ENCODE measurements at regions not wholly inside any gene's neighbourhood (a gene's known extent, or its start where the extent isn't known, plus 50 kb on each side); places are given as distances from the start of the nearest gene placed in this dataset.

DNA sequence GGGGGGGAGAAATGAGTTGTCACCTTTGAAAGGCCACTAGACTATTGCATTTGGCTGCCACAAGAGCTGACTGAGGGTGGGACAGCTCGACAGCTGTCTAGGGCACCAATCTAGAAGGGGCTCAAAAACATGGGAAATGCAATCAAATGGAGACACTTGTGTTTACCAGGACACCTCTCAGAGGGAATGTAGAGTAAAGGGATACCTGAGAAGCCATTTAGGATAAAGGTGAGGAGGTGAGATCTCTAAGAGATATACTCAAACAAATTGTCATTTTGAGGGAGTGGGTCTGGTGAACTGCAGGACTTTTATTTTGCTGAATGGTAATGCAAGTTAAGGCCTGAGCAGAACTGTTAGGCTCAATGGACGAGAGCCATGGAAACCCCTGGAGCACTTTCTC is 159.8 kb downstream of the DDX1 start:
- Histone ChIP-seq H3K27ac (ENCODE audit: low read depth, low read length) (no peak overlapping the region), H3K9ac (ENCODE audit: low read depth in 1 of 3, low read length in 3 of 3) (no peak overlapping the region), H3K4me3 (ENCODE audit: low read length in 3 of 3) (no peak overlapping the region), H3K27me3 (ENCODE audit: control insufficient read depth in 3 of 3, insufficient read depth in 3 of 3, low read length in 3 of 3) (no peaks in the 10 kb centered on the region), H3K9me3 (ENCODE audit: control insufficient read depth in 3 of 3, low read length in 3 of 3) (peaks cover 0 to 2% (median 0%) of the 10 kb centered on the region in 3 donors), H3K4me1 (ENCODE audit: control insufficient read depth in 3 of 3, insufficient read depth in 3 of 3, low read length in 3 of 3) (peaks cover 4 to 12% (median 11%) of the 10 kb centered on the region in 3 donors), H3K36me3 (ENCODE audit: control insufficient read depth in 3 of 3, insufficient read depth in 3 of 3, low read length in 3 of 3) (no peaks in the 10 kb centered on the region)

DNA sequence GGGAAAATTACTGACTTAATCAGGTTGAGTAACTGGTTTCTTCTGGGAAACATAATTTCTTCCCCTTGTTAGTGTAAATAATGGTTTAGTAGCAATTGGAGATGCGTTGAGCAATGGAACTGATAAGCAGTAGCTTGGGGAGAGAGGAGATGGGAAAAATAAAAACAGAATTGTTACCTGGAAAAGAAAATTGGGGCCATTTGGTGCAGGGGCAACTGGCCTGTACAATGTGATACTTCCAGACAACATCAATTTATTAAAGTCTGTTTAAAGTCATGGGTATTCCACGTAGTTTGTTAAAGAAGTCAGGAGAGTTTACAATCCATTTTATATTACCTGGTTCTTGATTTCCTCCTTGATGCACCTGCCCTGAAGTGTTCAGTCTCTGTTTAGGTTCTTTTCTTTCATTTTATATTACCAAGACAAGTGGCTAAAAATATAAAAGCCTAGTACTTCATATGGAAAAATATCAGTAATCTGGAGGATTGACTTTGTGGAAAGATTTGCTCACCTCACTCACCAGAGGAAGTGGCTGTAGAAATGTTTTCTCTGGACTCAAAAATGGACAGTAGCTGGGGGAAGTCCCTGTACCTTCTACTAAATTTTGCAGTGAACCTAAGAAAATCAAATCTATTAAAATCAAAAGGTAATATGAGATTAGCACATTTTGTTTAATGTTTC is 161.0 kb downstream of the DDX1 start:
- peaks cover 4 to 12% (median 11%) of the 10 kb centered on the region in 3 donors for H3K4me1 ChIP-seq (ENCODE audit: control insufficient read depth in 3 of 3, insufficient read depth in 3 of 3, low read length in 3 of 3)
- H3K36me3 ChIP-seq (ENCODE audit: control insufficient read depth in 3 of 3, insufficient read depth in 3 of 3, low read length in 3 of 3) = no peaks in the 10 kb centered on the region
- peaks cover 0 to 2% (median 0%) of the 10 kb centered on the region in 3 donors for H3K9me3 ChIP-seq (ENCODE audit: control insufficient read depth in 3 of 3, low read length in 3 of 3)
- no peak overlapping the region for H3K27ac ChIP-seq (ENCODE audit: low read depth, low read length)
- H3K4me3 ChIP-seq (ENCODE audit: low read length in 3 of 3) = no peak overlapping the region
- H3K9ac ChIP-seq (ENCODE audit: low read depth in 1 of 3, low read length in 3 of 3) = no peak overlapping the region
- no peaks in the 10 kb centered on the region for H3K27me3 ChIP-seq (ENCODE audit: control insufficient read depth in 3 of 3, insufficient read depth in 3 of 3, low read length in 3 of 3)

DNA sequence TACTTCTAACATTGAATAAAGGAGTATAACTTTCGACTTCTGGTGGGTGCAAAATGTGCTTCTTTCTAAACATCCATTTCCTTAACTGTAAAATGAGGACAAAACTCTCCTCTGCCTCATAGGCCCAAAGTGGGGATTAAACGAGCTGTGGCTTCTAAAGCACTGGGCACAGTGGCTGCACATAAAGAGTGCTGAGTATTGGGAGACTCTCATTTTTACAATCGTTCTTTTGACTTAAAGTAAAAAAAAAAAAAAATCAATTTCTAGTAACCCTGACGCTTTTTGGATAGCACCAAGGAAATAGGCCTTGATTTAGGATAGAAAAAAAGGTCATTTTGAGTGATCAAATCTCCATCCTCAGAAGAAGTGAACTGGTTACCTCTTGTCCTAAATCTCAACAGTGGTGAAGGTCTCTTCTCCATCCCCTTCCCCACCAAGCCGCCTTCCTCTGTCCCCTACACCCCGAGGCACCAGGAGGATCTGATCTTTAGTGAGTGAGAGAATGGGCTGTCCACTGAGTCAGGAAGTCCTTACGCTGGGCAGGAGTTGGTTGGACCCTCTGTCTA is 161.6 kb downstream of the DDX1 start:
- H3K27me3 ChIP-seq (ENCODE audit: control insufficient read depth in 3 of 3, insufficient read depth in 3 of 3, low read length in 3 of 3) = no peaks in the 10 kb centered on the region
- no peak overlapping the region for H3K9ac ChIP-seq (ENCODE audit: low read depth in 1 of 3, low read length in 3 of 3)
- peaks cover 4 to 12% (median 11%) of the 10 kb centered on the region in 3 donors for H3K4me1 ChIP-seq (ENCODE audit: control insufficient read depth in 3 of 3, insufficient read depth in 3 of 3, low read length in 3 of 3)
- no peaks in the 10 kb centered on the region for H3K36me3 ChIP-seq (ENCODE audit: control insufficient read depth in 3 of 3, insufficient read depth in 3 of 3, low read length in 3 of 3)
- H3K27ac ChIP-seq (ENCODE audit: low read depth, low read length) = no peak overlapping the region
- no peak overlapping the region for H3K4me3 ChIP-seq (ENCODE audit: low read length in 3 of 3)
- H3K9me3 ChIP-seq (ENCODE audit: control insufficient read depth in 3 of 3, low read length in 3 of 3) = peaks cover 0 to 2% (median 0%) of the 10 kb centered on the region in 3 donors

DNA sequence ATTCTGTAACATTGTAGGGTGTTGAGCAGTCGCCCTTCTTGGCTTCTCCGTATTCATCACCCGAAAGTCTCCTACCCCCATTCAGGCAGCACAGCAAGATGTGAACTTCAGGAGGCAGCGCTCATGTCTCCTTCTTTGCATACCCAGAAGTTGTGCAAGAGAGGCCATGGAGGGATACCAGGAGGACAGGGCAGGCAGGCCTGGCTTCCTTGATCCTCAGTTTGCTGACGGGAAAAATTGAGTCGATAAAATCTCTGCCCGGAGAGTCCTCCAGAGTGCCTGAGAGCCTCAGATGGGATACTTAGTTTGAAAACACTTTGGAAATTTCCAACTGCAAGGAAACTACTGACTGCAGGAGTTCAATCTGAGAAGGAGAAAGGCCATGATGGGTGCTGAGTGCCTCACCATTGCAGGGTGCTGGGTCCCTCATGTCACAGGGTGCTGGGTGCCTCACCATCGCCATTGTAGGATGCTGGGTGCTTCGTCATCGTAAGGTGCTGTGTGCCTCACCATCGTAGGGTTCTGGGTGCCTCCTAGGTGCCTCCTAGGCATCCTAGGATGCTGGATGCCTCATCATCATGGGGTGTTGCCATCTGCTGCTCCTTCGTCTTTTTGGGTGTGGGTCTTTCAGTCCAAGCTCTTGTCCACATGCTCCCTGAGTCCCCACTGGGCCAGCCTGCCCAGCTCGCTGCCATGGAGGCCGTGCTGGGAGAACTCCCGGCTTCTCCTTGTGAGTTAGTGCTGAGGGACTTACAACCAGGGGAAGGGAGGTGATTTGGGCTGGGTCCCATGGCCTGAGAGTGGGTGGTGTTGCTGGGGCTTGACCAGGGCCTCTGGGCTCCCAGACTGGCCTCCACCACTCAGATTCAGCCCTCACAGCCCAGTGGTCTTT is 162.4 kb downstream of the DDX1 start:
- no peak overlapping the region for H3K4me3 ChIP-seq (ENCODE audit: low read length in 3 of 3)
- no peak overlapping the region for H3K27ac ChIP-seq (ENCODE audit: low read depth, low read length)
- peaks cover 0 to 7% (median 2%) of the 10 kb centered on the region in 3 donors for H3K9me3 ChIP-seq (ENCODE audit: control insufficient read depth in 3 of 3, low read length in 3 of 3)
- H3K4me1 ChIP-seq (ENCODE audit: control insufficient read depth in 3 of 3, insufficient read depth in 3 of 3, low read length in 3 of 3) = peaks cover 4 to 12% (median 11%) of the 10 kb centered on the region in 3 donors
- no peak overlapping the region for H3K9ac ChIP-seq (ENCODE audit: low read depth in 1 of 3, low read length in 3 of 3)
- no peaks in the 10 kb centered on the region for H3K36me3 ChIP-seq (ENCODE audit: control insufficient read depth in 3 of 3, insufficient read depth in 3 of 3, low read length in 3 of 3)
- no peaks in the 10 kb centered on the region for H3K27me3 ChIP-seq (ENCODE audit: control insufficient read depth in 3 of 3, insufficient read depth in 3 of 3, low read length in 3 of 3)

DNA sequence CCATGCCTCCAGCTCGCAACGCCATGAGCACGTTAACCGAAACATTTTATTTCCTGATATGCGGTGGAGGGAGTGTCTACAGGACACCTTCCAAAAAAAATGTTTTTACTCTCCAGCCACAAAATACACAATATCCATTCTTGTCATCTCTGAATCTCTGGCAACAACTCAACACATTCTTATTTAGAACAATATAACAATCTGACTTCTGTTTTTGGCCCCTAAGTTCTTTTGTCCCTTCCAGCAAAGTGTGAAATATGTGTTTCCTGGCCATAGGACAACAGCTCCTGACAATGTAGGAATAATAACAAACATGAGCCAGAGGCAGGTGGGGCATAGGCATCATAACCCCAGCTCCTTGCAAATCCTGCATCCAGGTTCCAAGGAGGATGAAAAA is 163.0 kb downstream of the DDX1 start:
- no peak overlapping the region for H3K4me3 ChIP-seq (ENCODE audit: low read length in 3 of 3)
- no peaks in the 10 kb centered on the region for H3K36me3 ChIP-seq (ENCODE audit: control insufficient read depth in 3 of 3, insufficient read depth in 3 of 3, low read length in 3 of 3)
- H3K27me3 ChIP-seq (ENCODE audit: control insufficient read depth in 3 of 3, insufficient read depth in 3 of 3, low read length in 3 of 3) = no peaks in the 10 kb centered on the region
- H3K9ac ChIP-seq (ENCODE audit: low read depth in 1 of 3, low read length in 3 of 3) = no peak overlapping the region
- H3K27ac ChIP-seq (ENCODE audit: low read depth, low read length) = no peak overlapping the region
- peaks cover 2 to 9% (median 8%) of the 10 kb centered on the region in 3 donors for H3K4me1 ChIP-seq (ENCODE audit: control insufficient read depth in 3 of 3, insufficient read depth in 3 of 3, low read length in 3 of 3)
- H3K9me3 ChIP-seq (ENCODE audit: control insufficient read depth in 3 of 3, low read length in 3 of 3) = peaks cover 0 to 7% (median 2%) of the 10 kb centered on the region in 3 donors

DNA sequence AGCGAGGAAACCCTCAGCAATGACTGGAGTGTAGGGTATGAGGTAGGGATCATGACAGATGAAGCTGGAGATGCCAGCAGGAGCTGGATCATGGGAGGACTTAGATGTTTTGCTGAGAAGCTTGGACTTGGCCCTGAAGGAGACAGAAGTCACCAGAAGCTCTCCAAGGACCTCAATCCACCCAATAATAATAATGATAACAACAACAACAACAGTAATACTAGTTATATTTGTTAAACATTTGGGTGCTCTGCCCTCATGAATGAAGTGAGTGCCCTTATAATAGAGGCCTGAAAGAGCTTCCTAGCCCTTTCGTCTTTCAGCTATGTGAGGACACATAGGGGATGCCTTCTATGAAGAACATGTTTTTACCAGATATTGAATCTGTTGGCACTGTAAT is 163.9 kb downstream of the DDX1 start:
- no peak overlapping the region for H3K4me3 ChIP-seq (ENCODE audit: low read length in 3 of 3)
- no peaks in the 10 kb centered on the region for H3K27me3 ChIP-seq (ENCODE audit: control insufficient read depth in 3 of 3, insufficient read depth in 3 of 3, low read length in 3 of 3)
- peaks cover 0 to under 1% (median 0%) of the 10 kb centered on the region in 3 donors for H3K4me1 ChIP-seq (ENCODE audit: control insufficient read depth in 3 of 3, insufficient read depth in 3 of 3, low read length in 3 of 3)
- H3K27ac ChIP-seq (ENCODE audit: low read depth, low read length) = no peak overlapping the region
- no peak overlapping the region for H3K9ac ChIP-seq (ENCODE audit: low read depth in 1 of 3, low read length in 3 of 3)
- H3K36me3 ChIP-seq (ENCODE audit: control insufficient read depth in 3 of 3, insufficient read depth in 3 of 3, low read length in 3 of 3) = no peaks in the 10 kb centered on the region
- peaks cover 0 to 7% (median 2%) of the 10 kb centered on the region in 3 donors for H3K9me3 ChIP-seq (ENCODE audit: control insufficient read depth in 3 of 3, low read length in 3 of 3)

DNA sequence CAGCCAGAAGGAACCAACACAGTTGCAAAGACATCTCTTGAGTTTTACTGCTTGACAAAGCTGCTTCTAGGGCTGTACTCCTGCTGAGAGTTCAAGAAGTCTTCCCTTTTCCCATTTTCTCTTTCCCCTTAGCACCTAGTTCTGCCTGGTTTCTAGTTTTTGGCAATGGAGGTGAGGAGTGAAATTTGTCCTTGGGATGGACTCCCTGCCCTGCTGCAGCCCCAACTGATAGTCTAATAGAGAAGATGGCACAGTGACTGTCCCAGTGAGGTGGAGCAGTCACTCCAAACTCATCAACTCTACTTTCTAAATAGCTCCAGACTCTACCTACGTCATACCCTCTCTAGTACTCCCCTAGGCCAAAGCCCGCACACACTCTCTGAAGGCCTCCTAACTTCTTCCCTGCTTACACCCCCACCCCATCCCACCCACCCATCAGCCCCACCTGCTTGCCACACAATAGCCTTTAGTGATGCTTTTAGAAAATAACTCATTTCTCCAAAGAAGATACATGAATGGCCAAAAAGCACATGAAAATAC is 164.4 kb downstream of the DDX1 start:
- no peak overlapping the region for H3K4me3 ChIP-seq (ENCODE audit: low read length in 3 of 3)

DNA sequence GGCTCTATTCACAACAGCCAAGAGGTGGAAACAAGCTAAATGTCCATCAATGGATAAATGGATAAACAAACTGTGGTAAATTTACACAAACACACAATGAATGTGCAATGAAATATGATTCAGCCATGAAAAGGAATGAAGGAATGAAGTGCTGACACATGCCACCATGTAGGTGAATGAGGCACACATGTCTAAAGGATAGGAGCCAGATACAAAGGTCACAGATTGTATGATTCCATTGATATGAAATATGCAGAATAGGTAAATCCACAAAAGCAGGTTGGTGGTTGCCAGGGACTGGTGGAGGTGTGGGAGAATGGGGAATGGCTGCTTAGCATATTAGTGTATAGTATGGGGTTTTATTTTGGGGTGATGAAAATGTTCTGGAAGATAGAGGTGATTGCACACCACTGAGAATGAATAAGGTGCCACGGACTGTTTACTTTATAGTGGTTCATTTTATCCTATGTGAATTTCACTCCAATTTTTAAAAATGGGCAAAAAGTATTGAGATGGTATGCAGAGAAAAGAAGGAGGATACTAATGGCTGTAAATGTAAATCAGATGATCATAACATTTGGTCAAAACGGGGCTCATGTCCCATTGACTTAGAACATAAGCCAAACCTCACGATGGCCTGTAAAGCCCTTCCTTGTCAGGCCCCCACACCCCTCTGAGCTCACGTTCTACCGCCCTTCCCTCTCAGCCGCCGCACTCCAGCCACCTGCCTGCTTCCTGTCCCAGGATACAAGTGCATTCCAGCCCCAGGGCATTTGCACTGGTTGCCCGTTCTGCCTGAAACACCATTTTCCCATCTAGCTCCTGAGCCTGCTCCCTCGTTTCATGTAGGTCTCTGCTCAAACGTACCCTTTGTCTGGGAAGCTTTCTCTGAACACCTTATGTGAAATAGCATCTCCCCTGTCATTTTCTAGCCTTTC is 165.5 kb downstream of the DDX1 start:
- peaks cover 0 to 7% (median 2%) of the 10 kb centered on the region in 3 donors for H3K9me3 ChIP-seq (ENCODE audit: control insufficient read depth in 3 of 3, low read length in 3 of 3)
- H3K27ac ChIP-seq (ENCODE audit: low read depth, low read length) = no peak overlapping the region
- H3K4me1 ChIP-seq (ENCODE audit: control insufficient read depth in 3 of 3, insufficient read depth in 3 of 3, low read length in 3 of 3) = no peaks in the 10 kb centered on the region
- no peak overlapping the region for H3K4me3 ChIP-seq (ENCODE audit: low read length in 3 of 3)
- no peak overlapping the region for H3K9ac ChIP-seq (ENCODE audit: low read depth in 1 of 3, low read length in 3 of 3)
- H3K36me3 ChIP-seq (ENCODE audit: control insufficient read depth in 3 of 3, insufficient read depth in 3 of 3, low read length in 3 of 3) = no peaks in the 10 kb centered on the region
- H3K27me3 ChIP-seq (ENCODE audit: control insufficient read depth in 3 of 3, insufficient read depth in 3 of 3, low read length in 3 of 3) = no peaks in the 10 kb centered on the region

More for the DNA sequence above, 164.4 kb downstream of the DDX1 start:
- no peak overlapping the region for H3K27ac ChIP-seq (ENCODE audit: low read depth, low read length)
- H3K4me1 ChIP-seq (ENCODE audit: control insufficient read depth in 3 of 3, insufficient read depth in 3 of 3, low read length in 3 of 3) = no peaks in the 10 kb centered on the region
- no peak overlapping the region for H3K9ac ChIP-seq (ENCODE audit: low read depth in 1 of 3, low read length in 3 of 3)
- peaks cover 0 to 7% (median 2%) of the 10 kb centered on the region in 3 donors for H3K9me3 ChIP-seq (ENCODE audit: control insufficient read depth in 3 of 3, low read length in 3 of 3)
- H3K27me3 ChIP-seq (ENCODE audit: control insufficient read depth in 3 of 3, insufficient read depth in 3 of 3, low read length in 3 of 3) = no peaks in the 10 kb centered on the region
- H3K36me3 ChIP-seq (ENCODE audit: control insufficient read depth in 3 of 3, insufficient read depth in 3 of 3, low read length in 3 of 3) = no peaks in the 10 kb centered on the region
